GM21717 (cell line): ENCODE measurements at regions not wholly inside any gene's neighbourhood (a gene's known extent, or its start where the extent isn't known, plus 50 kb on each side); places are given as distances from the start of the nearest gene placed in this dataset.
"Not testable (repeated sequence)": the region's sequence is repeated elsewhere in the genome, so short reads cannot be mapped to it uniquely, and the experiment has no call there.

Source experiments
- ATAC-seq: cut with Tn5 transposase; IDR thresholded peaks from one replicate; pipeline ENCODE4 v1.9.1; 2021; ENCODE audit warnings: mild to moderate bottlenecking, moderate library complexity; ENCODE audit not compliant: unreplicated experiment

DNA sequence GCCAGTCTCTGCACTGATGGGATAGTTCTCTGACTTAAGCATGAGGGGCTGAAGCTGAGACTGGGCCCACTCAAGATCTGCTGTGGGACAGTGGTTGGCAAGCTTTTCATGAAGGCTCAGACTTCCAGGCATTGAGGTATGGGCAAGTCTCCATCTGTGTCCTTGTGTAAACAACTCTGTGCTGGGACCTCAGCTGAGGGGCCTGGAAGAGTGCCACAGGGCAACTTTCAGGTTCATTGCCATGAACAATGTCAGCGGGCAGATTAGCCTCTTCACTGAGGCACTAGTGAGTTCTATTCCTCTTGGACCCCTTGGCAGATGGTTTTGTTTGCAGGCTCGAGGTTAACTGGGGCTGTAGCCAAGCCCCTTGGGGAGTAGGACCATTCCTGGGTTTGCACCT, 127.1 kb downstream of the MRPS30 start:
- ATAC-seq, result no peak

DNA sequence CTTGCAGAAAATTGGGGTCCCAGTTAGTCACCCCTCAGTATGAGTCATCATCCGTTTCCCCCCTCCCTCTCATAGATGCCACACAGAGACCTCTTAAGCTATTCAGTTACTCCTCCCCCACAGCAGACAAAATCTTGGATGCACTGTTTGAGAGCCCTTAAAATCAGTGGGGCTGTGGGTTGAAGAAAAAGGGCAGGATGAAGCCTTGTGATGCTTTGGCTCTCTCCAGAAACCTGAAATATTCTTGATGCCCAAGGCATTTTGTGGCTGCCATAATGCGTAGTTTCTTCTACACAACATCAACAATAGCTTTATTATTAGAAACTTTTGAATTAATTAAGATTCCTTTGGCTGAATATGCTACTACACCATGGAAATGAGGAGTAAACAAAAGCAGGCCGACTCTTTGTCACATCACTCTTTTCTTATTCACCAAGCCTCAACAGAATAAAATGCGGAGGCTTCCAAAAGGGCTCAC, 133.8 kb downstream of the MRPS30 start:
- ATAC-seq, result no peak

DNA sequence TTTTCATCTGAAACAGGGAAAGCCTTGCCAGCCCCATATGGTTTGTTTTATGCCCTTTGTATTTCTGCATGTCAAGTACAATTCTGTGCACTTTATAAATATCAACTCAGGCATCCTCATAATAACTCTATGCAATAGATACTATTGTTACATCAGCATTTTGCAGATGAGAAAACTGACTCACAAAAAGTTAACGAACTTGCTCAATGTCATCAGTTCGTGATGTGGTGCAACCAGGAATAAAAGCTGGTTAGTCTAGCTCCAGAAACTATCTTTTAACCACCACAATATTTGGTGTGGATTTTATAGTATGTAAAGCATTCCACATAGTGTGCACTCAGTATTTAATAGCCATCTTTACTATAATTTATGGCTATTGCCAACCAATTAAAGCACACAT, 134.9 kb downstream of the MRPS30 start:
- ATAC-seq, result no peak

DNA sequence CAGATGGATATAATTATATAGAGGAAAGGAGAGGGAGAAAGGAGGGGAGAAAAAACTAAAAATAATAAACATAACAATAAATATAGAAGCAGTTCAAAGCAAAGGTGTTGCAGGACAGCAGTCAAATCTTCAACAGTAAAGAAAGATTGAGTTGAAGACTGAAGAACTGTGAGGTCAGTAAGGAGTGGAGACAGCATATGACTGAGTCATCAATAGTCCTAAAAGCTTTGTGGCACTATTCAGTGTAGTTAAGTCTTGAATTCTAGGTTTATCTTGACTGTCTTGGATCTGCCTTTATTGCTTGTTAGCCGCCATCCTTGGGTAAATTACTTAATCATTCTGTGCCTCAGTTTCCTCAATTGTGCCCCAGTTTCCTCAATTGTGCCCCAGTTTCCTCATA, 137.0 kb downstream of the MRPS30 start:
- ATAC-seq, result no peak

DNA sequence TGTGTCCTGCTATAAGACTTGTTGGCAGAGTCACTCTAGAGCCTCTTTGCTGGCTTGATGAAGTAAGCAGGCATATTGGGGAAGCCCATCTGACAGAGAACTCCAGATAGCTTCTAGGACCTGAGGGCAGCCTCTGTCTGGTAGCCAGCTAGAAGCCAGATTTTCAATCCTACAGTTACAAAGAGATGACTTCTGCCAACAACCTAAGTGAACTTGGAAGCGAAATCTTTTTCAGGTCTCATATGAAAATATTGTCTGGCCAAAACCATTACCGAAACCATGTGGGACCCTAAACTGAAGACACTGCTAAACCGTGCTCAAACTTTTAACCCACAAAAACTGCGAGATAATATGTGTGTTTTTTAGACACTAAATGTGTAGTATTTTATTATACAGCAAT, 140.9 kb downstream of the MRPS30 start:
- ATAC-seq, result no peak

DNA sequence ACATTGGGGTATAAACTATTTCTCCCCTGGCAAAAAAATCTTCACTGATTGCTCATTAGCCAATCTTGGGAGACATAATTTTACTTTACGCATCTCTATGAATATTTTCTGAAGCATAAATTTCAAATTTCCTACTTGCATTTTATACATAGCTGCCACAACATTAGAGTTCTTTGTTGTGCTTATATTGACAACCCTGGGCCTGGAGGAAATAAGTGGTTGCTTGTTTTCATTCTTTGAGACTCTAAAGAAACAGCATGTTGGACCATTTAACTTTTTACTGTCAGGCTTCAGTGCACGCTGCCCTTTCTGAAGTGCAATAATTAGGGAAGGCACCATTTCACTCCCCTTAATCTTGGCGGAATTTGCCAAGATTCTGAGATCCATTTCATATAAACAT, 142.6 kb downstream of the MRPS30 start:
- ATAC-seq, result no peak

DNA sequence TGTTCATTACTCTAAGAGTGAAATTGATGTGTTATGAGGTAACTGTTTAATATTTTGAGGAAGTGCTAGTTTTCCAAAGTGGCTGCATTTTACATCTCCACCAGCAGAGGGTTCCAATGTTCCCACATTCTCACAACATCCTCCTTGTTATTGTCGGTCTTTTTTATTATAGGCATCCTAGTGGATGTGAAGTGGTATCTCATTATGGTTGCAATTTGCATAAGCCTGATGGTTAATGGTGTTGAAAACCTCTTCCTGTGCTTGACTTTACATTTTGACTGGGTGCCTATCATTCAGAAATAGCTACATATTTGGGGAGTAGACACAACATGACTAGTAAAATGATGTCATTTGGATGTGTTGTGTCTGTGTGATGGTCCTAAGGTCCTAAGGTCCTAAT, 143.6 kb downstream of the MRPS30 start:
- ATAC-seq, result peak; percentile 86

DNA sequence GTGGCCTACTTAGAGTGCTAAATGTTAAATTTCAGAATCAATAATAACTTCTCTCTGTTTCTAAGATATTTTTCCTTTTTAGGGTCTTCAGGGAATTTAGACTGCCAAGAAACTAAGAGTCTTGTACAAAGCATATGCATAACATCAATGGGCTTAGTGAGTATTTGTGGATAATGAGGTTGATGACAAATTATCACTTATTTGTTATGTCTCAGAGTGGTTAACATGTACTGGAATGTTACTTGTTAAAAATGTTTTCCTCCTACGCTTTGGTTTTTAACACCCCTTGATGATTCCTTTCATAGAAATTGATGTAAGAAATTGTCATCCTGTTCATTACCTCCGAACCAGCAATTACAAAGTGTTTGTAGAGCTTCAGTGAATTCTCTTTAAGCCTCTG, 144.3 kb downstream of the MRPS30 start:
- ATAC-seq, result no peak

DNA sequence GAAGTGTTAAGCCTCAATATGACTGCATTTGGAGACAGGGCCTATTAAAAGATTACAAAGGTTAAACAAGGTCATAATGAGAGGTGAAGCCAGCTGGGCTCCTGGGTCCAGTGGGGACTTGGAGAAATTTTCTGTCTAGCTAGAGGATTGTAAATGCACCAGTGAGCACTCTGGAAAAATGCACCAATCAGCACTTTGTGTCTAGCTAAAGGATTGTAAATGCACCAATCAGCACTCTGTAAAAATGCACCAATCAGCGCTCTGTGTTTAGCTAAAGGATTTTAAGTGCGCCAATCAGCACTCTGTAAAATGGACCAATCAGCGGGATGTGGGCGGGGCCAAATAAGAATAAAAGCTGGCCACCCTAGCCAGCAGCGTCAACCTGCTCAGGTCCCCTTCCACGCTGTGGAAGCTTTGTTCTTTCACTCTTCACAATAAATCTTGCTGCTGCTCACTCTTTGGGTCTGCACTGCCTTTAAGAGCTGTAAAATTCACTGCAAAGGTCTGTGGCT, 150.3 kb downstream of the MRPS30 start:
- not testable (repeated sequence) for ATAC-seq

DNA sequence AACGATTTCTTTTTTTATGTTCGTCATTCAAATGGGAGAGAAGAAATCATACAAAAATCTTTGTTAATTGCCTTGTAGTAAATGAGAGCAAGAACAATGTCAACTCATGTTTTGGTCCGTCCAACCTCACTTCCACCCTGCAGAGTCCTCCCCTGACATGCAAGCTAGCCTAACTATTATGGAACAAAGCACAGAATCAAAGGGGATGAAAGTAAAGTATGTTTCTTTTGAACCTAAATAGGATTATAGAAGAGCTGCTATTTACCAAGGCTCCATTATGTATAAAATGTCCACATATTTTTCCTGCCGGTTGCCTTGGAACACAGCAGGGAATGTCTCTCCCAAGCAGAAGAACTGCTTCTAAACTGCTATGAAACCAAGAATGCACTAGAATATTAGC, 161.1 kb downstream of the MRPS30 start:
- ATAC-seq, result no peak

DNA sequence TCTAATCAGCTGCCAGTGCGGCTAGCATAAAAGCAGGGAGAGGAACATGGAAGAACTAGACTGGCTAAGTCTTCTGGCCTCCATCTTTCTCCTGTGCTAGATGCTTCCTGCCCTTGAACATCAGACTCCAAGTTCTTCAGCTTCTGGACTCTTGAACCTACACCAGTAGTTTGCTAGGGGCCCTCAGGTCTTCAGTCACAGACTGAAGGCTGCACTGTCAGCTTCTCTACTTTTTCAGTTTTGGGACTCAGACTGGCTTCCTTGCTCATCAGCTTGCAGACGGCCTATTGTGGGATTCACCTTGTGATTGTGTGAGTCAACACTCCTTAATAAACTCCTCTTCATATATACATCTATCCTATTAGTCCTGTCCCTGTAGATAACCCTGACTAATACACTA, 162.2 kb downstream of the MRPS30 start:
- not testable (repeated sequence) for ATAC-seq

DNA sequence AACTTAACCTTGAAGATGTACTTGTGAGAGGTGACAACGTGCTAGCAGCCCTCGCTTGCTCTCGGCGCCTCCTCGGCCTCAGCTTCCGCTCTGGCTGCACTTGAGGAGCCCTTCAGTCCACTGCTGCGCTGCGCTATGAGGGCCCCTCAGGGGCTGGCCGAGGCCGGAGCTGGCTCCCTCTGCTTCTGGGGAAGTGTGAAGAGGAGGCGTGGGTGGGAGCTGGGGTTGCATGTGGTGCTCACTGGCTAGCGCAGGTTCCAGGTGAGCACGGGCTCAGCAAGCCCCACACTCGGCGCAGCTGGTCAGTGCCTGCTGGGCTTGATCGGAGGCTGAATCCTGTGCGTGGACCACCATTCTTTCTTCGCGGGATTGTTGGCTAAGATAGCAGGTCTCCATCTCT, 166.1 kb downstream of the MRPS30 start:
- ATAC-seq, result no peak

DNA sequence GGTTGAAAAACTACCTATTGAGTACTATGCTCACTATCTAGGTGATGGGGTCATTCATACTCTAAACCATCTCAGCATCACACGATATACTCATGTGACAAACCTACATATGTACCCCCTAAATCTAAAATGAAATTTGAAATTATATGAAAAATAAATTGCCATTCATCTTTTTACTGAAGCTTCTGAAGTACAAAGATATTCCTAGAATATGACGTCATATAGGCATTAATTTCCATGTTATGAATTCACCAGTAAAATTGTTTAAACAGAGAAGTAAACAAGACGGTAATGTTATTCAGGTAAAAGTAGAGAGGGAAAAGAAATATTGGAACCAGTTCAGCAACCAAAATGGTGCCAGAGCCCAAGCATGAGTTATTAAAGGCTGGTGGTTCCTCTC, 173.0 kb downstream of the MRPS30 start:
- ATAC-seq, result no peak

DNA sequence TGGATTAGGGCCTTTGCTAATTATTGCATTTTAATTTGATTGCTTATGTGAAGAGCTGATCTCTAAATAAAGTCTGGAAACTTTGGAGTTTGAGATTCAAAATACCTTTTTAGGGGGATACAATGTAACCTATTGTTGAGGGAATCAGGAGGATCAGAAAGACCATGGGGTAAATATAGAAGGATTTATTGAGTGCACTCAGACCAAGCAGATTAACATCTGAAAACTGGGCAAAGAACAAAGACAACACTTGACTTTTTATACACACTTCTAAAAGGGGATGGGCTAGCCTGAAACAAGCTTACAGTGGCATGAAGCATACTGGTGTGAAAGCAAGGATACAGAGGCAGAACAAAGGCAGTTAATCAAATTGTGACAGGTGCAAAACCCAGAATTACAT, 174.3 kb downstream of the MRPS30 start:
- ATAC-seq, result no peak

DNA sequence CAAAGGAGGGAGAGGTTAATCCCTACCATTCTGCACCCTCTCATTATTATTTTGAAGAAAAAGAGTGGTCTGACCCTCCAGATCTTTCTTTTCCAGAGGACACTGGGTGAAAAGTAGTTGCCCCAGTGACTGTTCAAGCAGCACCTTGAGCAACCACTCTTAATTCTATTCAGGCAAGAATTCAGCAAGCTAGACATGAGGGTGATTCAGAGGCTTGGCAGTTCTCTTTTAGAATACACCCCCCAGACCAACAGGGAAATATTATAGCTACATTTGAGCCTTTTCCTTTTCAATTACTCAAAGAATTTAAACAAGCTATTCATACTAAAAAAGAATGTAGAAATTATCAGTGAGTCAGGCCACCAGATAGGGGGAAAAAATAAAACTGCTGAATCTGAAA, 178.3 kb downstream of the MRPS30 start:
- no peak for ATAC-seq

DNA sequence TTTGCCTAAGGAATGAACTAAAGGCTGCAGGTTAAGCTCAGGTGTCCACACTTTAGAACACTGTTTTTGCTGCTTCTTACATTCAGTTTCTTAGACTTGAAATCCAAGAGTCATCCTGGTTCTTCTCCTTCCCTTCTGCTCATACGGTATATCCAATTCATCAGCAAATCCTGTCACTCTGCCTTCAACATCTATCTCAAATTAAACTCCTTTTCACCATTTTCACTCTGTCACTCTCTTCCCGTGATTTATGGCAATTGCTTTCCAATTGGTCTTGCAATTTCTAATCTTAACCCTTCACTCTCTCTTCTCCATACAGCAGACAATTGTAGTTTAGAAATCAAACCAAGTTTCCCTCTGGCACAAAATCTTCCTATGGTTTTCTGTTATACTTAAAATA, 182.9 kb downstream of the MRPS30 start:
- ATAC-seq, result no peak

DNA sequence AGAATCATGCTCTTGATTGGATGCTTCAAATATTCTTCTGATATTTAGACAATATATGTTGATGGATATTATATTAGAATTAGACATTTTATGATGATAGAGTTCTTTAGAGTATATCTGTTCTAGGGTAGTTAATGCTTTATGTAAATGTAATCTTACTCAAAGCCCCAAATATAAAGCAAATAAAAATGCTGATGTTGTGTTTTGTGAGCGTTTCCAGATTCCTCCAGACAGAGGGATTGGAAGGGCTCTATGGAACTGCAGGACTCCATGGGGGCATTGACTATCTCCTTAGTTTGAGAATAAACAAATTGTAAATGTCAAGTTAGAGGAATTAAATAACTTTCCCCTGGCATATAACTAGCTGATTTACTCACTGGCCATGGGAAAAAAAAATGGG, 184.5 kb downstream of the MRPS30 start:
- no peak for ATAC-seq

DNA sequence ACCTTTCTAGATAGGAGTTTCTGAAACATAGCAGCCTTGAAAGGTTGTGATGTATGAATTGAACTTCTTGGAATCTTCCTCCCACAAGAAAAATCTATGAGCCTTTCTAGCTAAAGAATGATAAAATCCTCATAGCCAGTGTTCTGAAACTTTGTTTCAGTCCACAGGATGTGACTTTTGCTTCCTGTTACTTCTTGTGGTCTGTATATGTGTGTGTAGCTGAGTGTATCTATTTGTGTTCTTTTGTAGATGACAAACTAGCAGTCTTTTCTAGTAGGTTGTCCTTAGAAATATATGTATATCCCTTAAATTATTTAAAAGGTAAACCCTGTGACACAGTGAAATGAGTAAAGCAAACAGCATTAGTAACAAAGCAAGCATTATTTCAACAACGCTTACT, 188.8 kb downstream of the MRPS30 start:
- ATAC-seq, result no peak

DNA sequence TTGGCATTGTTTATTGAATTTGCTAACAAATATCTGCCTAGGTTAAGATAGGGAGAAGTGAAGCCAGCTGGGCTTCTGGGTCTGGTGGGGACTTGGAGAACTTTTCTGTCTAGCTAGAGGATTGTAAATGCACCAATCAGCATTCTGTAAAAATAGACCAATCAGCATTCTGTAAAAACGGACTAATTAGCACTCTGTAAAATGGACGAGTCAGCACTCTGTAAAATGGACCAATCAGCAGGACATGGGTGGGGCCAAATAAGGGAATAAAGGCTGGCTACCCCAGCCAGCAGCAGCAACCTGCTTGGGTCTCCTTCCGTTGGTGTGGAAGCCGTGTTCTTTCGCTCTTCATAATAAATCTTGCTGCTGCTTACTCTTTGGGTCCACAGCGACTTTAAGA, 198.4 kb downstream of the MRPS30 start:
- not testable (repeated sequence) for ATAC-seq

DNA sequence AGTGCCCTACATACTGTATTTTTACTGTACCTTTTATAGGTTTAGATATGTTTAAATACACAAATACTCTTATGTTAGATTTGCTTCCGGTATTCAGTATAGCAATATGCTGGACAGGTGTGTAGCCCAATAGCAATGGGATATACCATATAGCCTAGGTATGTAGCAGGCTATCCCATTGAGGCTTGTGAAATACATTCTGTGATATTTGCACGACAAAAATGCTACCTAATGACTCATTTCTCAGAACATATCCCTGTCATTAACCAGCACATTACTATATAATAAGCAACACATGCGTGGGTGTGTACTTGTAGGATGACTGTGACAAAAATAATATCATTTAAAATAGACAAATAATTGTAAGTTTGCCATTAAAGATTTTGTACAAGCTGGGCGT, 208.8 kb downstream of the MRPS30 start:
- ATAC-seq, result no peak

DNA sequence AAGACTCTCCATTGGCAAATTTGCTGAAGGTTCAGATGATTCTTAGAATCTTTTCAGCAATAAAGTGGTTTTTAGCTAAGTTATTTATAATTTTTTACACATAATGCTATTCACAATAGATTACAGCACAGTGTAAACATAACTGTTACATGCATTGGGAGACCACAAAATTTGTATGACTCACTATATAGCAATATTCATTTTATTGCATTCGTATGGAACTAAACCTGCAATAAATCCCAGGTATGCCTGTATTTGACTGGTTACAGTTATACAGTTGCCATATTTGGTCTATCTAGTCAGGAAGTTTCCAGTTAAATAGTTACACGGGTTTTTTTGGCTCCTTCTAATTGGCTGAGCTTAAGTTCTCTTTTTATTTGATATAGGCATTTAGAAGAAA, 220.8 kb downstream of the MRPS30 start:
- no peak for ATAC-seq

DNA sequence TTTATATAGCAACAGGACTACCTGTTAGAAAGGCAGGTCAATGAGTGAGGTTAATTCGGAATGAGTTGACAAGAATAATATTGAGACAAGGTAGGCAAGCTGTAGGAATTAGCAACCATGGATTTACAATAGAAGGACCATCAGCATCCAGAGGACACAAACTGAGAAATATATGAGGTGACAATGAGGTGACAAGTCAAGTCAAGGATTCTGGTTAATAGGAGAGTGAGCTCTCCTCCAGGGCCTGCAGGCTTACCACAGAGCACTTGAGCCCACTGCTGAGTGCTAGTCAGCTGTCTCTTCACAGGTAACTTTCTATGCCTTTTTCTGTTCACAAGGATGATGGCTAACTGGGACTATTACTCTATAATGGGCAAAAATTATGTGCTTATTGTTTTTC, 227.2 kb downstream of the MRPS30 start:
- no peak for ATAC-seq

DNA sequence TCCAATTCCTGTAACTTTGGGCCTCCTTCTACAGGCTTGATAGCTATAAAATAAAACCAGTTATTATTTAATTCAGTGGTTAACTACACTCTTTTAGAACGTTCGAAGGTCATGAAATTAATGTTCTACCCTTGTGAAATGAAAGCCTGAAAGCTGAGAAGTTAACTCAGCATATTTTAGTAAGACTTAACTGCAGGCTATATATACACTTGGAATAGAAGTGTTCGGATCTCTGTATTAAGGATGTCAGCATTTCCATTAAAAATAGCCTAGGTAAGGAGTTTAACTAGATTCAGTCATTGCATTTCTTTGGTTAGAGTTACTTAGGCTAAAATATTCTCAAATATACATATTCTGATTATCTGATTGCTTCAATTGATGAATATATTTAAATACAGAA, 229.2 kb downstream of the MRPS30 start:
- peak; percentile 11 for ATAC-seq
